HK-2 (cell line): ENCODE measurements at regions not wholly inside any gene's neighbourhood (a gene's known extent, or its start where the extent isn't known, plus 50 kb on each side); places are given as distances from the start of the nearest gene placed in this dataset.
A peak's percentile ranks its signal among the peaks of the same experiment; 100 is the strongest.
"Not testable (repeated sequence)": the region's sequence is repeated elsewhere in the genome, so short reads cannot be mapped to it uniquely, and the experiment has no call there.

ENCODE experiments used
- DNase-seq: peaks from one replicate; pipeline ENCODE4 v3.0.0-alpha.2; 2018; ENCODE audit not compliant: unreplicated experiment

DNA sequence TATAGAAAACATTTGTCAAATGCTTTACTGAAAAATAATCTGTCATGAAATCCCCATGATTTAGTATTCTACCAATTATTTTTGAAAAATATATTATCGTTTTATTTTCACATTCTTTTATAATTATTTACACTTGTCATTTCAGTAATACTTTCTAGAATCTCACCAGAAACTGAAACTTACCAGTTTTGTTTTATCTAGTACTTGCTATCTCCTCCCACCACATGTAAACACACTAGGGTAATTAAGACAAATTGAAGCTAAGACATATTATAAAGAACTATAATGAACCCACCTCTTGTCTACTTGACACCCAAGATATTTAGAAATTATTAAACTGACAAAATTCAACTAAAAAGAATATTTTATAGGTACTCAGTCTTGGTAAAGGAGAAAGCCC lies 51.5 kb upstream of the GRM3 start:
- DNase-seq = no peak

GRCh38 chr7:86574006-86574405 lies 69.7 kb upstream of the GRM3 start:
- no peak for DNase-seq

- no peak for DNase-seq
These were observed 84.8 kb upstream of the GRM3 start for GRCh38 chr7:86558680-86559501.

DNA sequence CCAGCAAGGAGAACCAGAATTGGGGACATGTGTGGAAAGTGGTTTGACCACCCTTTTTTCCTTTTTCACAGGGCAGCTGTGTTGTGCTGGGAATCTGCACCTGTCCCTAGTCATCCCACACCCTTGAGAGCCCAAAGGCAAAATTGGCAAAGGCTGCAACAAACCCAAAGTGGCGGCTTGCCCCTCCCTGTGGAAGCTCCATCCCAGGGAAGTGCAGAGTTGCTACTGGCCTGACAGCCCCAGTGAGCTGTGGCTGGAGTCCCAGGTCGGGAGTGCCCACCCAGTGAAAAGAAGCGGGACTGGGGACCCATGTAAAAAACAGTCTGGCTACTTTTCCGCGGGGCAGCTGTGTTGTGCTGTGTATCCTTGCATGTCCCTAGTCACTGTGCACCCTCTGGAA lies 109.1 kb upstream of the GRM3 start:
- DNase-seq = no peak

- no peak for DNase-seq
These were observed 139.5 kb upstream of the GRM3 start for GRCh38 chr7:86504229-86504628.

DNA sequence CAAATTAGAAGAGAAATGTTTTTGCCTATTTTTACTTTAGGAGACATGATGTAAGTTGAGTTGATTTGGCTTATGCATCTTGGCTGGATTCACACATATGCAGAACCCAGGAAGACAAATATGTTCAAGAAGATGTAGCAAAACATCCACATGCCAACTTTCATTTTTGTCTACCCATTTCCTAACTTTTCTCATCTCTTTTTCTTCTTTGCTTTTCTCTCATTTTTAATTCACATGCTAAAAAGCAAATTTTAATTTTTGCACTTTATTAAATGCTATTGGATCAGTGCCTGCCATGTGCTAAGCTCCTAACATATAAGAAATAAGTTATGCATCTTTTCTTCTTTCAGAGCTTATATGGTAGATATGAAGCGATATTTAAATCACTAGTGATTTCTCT lies 143.7 kb upstream of the GRM3 start:
- DNase-seq = no peak

DNA sequence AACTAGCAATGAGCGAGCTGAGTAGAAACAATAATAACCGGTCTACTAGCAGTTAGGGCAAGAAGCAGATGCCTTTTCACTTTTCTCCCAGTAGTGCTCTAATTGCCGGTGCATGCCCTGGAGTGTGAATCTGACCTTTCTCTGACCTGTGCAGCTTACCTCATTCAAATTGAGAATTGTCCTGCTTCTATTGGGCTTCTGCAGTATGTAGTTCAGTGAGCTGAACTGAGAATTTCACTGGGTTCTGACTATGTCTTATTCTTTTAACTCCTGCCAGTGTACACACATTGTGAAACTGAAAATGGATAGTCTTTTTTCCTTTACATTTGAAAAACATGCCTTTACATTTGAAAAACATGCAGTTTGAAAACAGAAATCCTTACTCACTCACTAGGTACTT lies 157.9 kb upstream of the GRM3 start:
- no peak for DNase-seq

DNA sequence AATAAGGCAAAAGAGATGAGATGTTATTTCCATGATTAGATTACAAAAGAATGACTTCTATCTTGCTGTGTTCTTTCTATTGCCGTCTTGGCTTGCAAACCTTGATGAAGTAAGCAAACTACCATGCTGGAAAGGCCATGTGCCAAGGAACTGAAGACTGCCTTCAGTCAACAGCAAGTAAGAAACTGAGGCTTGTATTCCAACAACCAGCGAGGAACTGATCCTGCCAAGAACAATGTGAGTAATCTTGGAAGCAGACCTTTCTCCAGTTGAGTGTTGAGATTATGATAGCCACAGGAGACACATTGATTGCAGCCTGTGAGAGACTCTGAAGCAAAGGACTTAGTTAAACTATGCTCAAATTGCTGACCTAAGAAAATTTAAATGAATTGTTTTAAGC lies 164.6 kb upstream of the GRM3 start:
- no peak for DNase-seq

GRCh38 chr7:86477343-86477935 lies 166.3 kb upstream of the GRM3 start:
- DNase-seq = no peak

DNA sequence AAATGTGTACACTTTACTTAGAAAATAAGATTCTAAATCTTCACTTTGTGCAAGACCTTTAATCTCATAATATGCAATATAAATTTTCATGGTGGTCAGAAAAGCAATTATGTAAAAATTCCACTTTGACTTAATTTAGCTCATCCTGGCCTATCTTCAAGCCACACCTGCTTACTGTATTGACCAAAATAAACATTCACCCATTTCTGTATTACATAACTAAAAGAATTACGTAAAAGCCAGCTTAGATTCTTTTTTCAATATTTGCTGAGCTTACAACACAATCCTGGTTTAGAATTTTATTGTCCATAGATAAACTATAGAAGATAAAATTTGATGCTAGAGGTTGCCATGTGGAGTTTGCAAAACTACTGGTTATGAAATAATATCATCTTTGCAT lies 172.9 kb upstream of the GRM3 start:
- DNase-seq = no peak

DNA sequence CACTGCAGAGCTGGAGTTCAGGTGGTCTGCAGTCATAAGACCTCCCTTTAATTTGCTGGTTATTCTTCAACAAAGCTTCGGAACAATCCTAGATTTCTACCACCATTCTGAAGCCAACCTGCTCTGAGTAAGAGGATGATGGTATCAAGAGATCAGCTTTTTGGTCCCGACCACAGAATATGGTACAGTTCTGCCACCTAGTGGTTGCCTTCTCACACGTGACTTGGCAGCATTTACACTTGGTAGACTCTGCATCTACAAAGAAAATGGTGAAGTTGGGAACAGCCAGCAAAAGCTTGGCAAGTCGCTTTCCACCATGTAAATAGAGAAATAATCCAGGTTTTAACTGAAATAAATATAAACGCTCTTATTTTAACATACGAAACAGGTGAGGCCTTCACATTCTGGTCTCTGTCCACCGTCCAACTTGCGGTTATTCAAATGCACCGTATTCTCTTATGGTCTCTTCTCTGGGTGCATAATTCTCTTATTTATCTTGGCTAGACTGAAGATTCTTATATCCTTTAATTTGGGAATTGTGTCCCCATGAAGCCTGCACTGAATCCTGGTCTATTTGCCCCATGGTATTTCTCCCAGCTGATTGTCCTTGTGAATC lies 173.9 kb upstream of the GRM3 start:
- DNase-seq = peak; percentile 65

- DNase-seq = no peak
These were observed 189.0 kb upstream of the GRM3 start for GRCh38 chr7:86454753-86455152.

- no peak for DNase-seq
These were observed 190.3 kb upstream of the GRM3 start for GRCh38 chr7:86453454-86453853.

GRCh38 chr7:86448856-86449255 lies 194.9 kb upstream of the GRM3 start:
- no peak for DNase-seq

DNA sequence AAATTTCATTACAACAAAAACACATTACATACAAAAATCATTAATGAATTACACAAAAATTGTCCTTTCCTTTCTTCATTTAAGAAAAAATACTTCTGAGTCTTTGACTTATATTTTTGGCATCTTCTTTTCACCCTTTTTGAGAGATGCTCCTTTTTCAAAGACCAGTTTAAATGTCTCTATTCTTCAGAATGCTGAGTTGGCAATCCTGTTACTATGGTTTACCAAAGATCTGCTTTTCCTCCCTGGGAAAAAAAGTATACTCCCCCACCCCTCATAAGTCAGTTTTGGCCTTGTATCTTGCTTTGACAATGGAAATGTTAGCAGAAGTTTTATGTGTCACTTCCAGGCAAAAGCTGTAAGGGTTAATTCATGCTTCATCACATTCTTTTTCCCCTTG lies 198.4 kb upstream of the GRM3 start:
- DNase-seq = no peak

DNA sequence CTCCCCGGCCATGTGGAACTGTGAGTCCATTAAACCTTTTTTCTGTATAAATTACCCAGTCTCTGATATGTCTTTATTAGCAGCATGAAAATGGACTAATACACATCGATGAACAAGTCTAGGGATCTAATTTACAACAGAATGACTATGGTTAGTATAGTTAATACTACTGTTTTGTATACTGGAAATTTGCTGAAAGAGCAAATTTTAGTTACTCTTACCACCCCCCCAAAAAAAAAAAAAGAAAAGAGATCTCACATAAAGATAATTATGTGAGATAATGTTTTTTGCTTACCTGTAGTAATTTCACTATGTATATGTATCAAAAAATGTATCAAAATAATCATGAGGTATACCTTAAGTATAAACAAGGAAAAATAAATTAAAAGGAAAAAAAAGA lies 199.5 kb upstream of the GRM3 start:
- no peak for DNase-seq

DNA sequence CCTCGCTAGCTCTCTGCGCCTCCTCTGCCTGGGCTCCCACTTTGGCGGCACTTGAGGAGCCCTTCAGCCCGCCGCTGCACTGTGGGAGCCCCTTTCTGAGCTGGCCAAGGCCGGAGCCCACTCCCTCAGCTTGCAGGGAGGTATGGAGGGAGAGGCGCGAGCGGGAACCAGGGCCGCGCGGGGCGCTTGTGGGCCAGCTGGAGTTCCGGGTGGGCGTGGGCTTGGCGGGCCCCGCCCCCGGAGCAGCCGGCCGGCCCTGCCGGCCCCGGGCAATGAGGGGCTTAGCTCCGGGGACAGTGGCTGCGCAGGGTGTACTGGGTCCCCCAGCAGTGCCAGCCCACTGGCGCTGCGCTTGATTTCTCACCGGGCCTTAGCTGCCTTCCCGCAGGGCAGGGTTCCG lies 203.3 kb upstream of the GRM3 start:
- DNase-seq = not testable (repeated sequence)

GRCh38 chr7:86437951-86438450 lies 205.7 kb upstream of the GRM3 start:
- DNase-seq = no peak

DNA sequence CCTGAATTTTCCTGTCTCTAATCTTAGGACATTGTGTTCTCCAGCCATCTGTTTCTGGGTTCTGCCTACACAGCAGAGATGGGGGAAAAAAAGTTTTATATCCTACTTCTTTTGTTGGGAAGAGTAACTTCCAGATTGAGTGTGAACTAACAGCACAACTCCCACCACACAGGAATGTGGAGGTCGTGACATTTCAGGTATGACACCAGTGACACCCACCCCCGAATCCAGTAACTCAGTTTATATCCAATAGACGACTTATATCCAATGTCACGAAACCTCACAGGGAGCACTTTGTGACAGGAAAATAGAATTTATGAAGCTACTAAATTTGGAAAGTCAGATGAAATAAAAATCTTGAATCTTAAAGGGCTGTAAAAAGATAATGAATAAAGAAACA lies 211.9 kb upstream of the GRM3 start:
- DNase-seq = no peak

DNA sequence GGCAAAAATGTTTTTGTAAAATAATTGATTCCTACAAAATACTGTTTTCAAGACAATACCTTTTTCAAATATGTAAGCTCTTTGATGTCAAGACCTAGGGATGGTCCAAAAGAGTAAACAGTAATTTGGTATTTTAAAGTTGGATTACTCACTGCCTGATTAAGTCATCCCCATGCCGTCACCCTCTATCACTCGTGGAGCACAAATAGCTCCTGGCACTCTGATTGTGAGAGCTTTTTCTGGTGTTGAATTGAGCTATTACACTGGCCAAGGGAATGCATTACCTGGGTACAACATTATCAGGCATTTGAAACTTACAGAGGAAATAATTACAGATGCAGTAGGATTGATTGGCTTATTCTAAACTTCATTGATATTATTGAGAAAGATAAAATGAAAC lies 231.9 kb upstream of the GRM3 start:
- DNase-seq = no peak

DNA sequence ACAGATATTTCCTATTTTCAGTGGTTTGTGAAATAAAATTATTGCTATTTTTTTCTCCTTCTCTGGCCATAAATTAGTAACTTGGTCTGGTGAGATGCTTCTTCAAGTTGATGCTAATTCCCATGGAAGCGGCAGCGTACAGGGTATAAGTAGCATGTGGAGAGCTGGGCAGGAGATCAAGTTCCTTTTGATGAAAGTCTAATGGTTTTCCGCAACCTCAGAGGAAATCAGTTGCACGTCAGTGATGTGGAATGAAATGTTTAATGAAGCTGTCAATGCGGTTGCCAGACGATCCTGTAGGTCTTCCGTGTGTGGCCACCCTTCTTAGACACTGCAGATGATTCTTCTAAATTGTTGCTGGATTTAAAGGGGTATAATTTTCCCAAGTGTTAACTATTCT lies 236.4 kb upstream of the GRM3 start:
- DNase-seq = peak; percentile 6

GRCh38 chr7:86391813-86392212 lies 251.9 kb upstream of the GRM3 start:
- DNase-seq = no peak

DNA sequence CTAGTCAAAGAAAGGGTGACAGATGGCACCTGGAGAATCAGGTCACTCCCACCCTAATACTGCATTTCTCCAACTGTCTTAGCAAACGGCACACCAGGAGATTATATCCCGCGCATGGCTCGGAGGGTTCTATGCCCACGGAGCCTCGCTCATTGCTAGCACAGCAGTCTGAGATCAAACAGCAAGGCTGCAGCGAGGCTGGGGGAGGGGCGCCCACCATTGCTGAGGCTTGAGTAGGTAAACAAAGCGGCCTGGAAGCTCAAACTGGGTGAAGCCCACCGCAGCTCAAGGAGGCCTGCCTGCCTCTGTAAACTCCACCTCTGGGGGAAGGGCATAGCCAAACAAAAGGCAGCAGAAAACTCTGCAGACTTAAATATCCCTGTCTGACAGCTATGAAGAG lies 268.1 kb upstream of the GRM3 start:
- not testable (repeated sequence) for DNase-seq
